Gastrocnemius medialis (tissue), 4 donors: ENCODE measurements at regions not wholly inside any gene's neighbourhood (a gene's known extent, or its start where the extent isn't known, plus 50 kb on each side); places are given as distances from the start of the nearest gene placed in this dataset.

Experiments used
- CTCF ChIP-seq, 5 experiments: fragments of 450-650 bp in 3 of 5; fragments of 200-600 bp in 2 of 5; sonication (generic) in 2 of 5; IDR thresholded peaks in 4 of 5; conservative IDR thresholded peaks in 1 of 5; 1 replicate in 4 of 5; 2 replicates in 1 of 5; pipeline ENCODE4 v1.5.1; 2016 to 2019; ENCODE audit warnings: antibody characterized with exemption in 5 of 5, mild to moderate bottlenecking in 3 of 5, moderate library complexity in 3 of 5
- POLR2A ChIP-seq, 2 donors: fragments of 450-650 bp; IDR thresholded peaks; one replicate each; pipeline ENCODE4 v1.6.1; 2017; ENCODE audit warnings: antibody characterized with exemption in 2 of 2, mild to moderate bottlenecking in 2 of 2, moderate library complexity in 2 of 2

GRCh38 chr2:103151046-103151445 lies 389.2 kb downstream of the TMEM182 start:
- TF ChIP-seq CTCF (IDR thresholded peaks at IDR 0.05 in 4 of 5, conservative IDR thresholded peaks at IDR 0.05 in 1 of 5) (no peak), POLR2A (IDR thresholded peaks at IDR 0.05) (no peak)
